Large intestine (tissue), 3 donors: ENCODE measurements at regions not wholly inside any gene's neighbourhood (a gene's known extent, or its start where the extent isn't known, plus 50 kb on each side); places are given as distances from the start of the nearest gene placed in this dataset.

ENCODE experiments used
- DNase-seq, 2 donors: peaks; one replicate each; pipeline versions ENCODE4 v3.0.0 to v3.0.0-alpha.2; 2013
- H3K27ac ChIP-seq: one replicate; pipeline ENCODE4 v1.5.1; 2013; ENCODE audit warnings: low read length
- H3K27me3 ChIP-seq: 2 replicates; pipeline ENCODE4 v1.6.1; 2013; ENCODE audit warnings: low read length; ENCODE audit not compliant: control insufficient read depth, insufficient read depth
- H3K36me3 ChIP-seq: 2 replicates; pipeline ENCODE4 v1.6.1; 2013; ENCODE audit warnings: low read length; ENCODE audit not compliant: control insufficient read depth, insufficient read depth
- H3K4me1 ChIP-seq: one replicate; pipeline ENCODE4 v1.6.1; 2013; ENCODE audit warnings: low read length; ENCODE audit not compliant: control insufficient read depth, insufficient read depth
- H3K4me3 ChIP-seq: one replicate; pipeline ENCODE4 v1.5.1; 2013; ENCODE audit warnings: low read length
- H3K9me3 ChIP-seq: one replicate; pipeline ENCODE4 v1.6.1; 2013; ENCODE audit warnings: mild to moderate bottlenecking, low read depth, low read length, moderate library complexity; ENCODE audit not compliant: control insufficient read depth
- WGBS: methylation state at CpG from one replicate; pipeline ENCODE4 v1.1.5; 2013; ENCODE audit warnings: low lambda C conversion rate; ENCODE audit not compliant: insufficient coverage; 5-methylcytosine and 5-hydroxymethylcytosine counted together

DNA sequence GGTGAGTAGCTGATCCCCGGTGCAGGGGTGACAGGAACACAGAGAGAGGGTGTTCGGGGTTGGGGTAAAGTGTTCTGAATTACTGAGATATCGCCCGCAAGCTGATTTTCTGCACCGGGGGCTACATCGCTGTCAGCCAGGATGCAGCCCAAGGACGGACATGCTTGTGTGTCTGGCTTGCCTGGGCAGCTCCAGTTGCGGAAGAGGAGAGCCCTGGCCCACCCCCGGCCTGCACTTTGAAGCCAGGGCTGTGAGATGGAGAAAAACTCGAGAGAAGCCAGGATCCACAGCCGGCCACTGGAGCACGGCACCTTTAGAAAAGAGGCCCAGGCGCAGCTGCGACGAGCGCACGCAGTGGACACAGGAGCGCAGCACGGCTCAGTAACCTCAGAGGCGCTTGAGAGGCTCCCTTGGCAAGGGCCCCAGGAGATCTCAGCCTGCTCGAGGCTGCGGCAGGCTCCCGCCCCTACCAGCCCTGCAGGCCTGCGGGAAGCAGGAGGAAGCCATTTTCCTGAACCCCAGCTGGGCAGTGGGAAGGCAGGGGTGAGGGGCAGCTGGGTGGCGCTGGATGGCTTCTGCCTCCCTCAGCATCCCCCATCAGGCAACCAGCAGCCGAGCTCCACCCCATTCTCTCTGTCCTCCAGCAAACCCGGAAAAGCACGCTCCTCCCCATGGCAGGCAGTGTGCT is 59.2 kb downstream of the C9orf50 start:
- H3K9me3 ChIP-seq: no peaks in the 10 kb centered on the region
- DNase-seq: no peak
- H3K27ac ChIP-seq: peak overlapping the region; percentile 14
- H3K27me3 ChIP-seq: no peaks in the 10 kb centered on the region
- no peak overlapping the region for H3K4me3 ChIP-seq
- H3K36me3 ChIP-seq: no peaks in the 10 kb centered on the region
- WGBS: no CpG with 5 or more reads among the region's 28 CpGs
- H3K4me1 ChIP-seq: peaks cover 35% of the 10 kb centered on the region

DNA sequence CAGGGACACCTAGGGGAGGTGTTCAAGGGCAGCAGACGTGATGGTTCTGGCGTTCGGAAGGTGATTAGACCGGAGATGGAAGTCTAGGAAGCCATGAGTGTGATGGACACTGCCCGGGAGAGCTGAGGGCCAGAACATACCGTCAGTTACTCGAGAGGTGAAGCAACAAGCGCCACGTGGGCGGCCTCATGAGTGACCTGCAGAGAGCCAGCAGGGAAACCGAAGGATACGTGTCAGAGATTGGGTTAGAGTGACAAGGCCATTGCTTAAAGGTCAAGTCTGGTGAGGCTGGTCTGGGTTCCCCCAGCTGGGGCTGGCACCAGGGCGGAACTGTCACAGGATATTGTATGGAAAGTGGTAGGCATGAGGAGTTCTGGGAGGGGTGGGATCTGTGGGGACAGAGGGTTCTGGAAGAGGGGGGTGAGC is 60.0 kb downstream of the C9orf50 start:
- H3K9me3 ChIP-seq: no peaks in the 10 kb centered on the region
- H3K27me3 ChIP-seq: no peaks in the 10 kb centered on the region
- no CpG with 5 or more reads among the region's 13 CpGs for WGBS
- H3K27ac ChIP-seq: no peak overlapping the region
- no peak for DNase-seq
- no peak overlapping the region for H3K4me3 ChIP-seq
- no peaks in the 10 kb centered on the region for H3K36me3 ChIP-seq
- peaks cover 42% of the 10 kb centered on the region for H3K4me1 ChIP-seq

DNA sequence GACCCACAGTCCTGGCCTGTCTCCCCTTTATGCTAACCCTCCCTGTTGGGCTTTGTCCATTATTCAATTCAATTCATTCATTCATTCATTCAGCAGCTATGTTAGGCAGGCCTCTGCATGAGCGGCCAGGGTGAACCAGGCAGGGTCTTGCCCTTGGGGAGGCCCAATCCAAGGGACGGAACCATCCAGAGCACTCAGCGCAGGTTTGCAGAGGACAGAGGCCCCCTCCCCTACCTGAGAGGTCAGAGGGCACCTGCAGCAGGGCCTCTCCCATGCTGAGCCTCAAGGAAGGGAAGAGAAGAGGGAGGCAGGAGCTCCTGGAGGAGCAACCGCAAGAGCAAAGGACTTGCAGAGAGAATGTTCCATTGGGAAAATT is 61.4 kb downstream of the C9orf50 start:
- Histone ChIP-seq H3K9me3 (no peaks in the 10 kb centered on the region), H3K4me3 (no peak overlapping the region), H3K4me1 (peaks cover 51% of the 10 kb centered on the region), H3K36me3 (no peaks in the 10 kb centered on the region), H3K27ac (peak overlapping the region; percentile 58), H3K27me3 (no peaks in the 10 kb centered on the region)
- DNase-seq: no peak
- no CpG with 5 or more reads among the region's 4 CpGs for WGBS

DNA sequence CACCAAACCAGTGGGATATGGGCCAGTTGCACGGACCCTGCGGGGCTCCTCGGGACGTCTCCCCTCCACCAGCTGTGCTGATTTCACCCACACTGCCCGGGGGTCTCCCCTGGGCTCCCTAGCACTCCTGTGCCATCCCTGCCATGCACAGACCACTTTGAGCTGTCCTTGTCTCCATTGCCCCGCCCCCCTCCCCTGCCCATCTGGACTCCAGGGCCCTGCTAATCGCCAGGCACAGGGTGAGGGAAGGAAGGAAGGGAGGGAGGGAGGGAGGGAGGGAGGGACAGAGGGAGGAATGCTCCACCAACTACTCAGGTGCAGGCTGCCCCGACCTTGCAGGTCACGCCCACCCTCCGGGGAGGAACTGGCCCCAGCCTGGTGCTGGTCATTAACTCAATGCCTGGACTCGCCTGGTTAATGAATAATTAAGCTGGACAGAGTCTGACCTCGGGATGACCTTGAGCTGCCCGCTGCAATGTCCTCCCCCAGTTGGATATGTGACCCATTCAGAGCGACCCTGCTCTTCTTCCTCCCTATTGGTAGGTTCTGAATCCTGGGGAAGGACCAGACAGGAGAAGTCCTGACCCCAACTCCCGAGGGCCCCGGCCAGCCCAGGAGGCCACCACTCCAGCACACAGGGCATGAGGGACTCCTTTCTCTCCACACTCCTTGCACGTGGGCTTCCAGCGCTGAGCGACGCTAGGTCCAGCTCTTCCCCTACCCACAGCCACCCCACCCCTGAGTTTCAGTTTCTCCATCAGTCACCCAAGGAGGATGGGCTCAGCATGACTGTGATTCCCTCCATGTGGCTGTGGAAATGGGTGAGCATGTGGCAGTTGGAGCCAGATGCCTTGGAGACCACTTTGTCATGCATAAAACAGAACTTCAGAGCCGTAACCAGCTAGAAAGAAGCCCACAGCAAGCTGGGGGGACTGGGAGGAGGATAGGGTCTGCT is 62.1 kb downstream of the C9orf50 start:
- H3K27me3 ChIP-seq: no peaks in the 10 kb centered on the region
- no peaks in the 10 kb centered on the region for H3K36me3 ChIP-seq
- peak; percentile 80 to 84 for DNase-seq
- H3K4me3 ChIP-seq: no peak overlapping the region
- peak overlapping the region; percentile 66 for H3K27ac ChIP-seq
- H3K4me1 ChIP-seq: peaks cover 51% of the 10 kb centered on the region
- no peaks in the 10 kb centered on the region for H3K9me3 ChIP-seq
- no CpG with 5 or more reads among the region's 21 CpGs for WGBS

DNA sequence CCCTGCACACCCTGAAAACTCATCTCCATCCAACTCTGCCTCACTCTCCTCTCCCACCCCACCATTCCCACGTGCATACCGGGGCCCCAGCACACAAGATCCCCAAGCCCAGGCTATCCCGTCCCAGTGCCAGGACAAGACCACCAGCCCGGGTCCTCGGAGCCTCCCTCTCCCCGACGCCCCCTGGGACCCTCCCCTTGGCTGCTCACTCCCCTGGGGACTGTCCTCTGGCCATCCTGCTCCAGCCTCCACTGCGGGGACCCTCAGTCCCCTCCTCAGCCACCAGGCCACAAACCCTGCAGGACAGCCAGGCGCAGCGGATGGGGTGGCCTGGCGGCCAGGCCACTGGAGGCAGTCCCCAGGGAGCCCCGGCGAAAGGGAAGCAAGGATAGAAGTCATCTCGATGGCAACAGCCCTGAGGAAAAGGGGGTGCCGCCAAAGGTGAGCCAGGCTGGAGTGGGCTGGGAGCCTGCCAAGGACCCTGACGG is 62.8 kb downstream of the C9orf50 start:
- H3K27me3 ChIP-seq: no peaks in the 10 kb centered on the region
- H3K9me3 ChIP-seq: no peaks in the 10 kb centered on the region
- no peaks in the 10 kb centered on the region for H3K36me3 ChIP-seq
- H3K4me3 ChIP-seq: no peak overlapping the region
- peak overlapping the region; percentile 66 for H3K27ac ChIP-seq
- DNase-seq: no peak
- peaks cover 51% of the 10 kb centered on the region for H3K4me1 ChIP-seq
- no CpG with 5 or more reads among the region's 16 CpGs for WGBS

DNA sequence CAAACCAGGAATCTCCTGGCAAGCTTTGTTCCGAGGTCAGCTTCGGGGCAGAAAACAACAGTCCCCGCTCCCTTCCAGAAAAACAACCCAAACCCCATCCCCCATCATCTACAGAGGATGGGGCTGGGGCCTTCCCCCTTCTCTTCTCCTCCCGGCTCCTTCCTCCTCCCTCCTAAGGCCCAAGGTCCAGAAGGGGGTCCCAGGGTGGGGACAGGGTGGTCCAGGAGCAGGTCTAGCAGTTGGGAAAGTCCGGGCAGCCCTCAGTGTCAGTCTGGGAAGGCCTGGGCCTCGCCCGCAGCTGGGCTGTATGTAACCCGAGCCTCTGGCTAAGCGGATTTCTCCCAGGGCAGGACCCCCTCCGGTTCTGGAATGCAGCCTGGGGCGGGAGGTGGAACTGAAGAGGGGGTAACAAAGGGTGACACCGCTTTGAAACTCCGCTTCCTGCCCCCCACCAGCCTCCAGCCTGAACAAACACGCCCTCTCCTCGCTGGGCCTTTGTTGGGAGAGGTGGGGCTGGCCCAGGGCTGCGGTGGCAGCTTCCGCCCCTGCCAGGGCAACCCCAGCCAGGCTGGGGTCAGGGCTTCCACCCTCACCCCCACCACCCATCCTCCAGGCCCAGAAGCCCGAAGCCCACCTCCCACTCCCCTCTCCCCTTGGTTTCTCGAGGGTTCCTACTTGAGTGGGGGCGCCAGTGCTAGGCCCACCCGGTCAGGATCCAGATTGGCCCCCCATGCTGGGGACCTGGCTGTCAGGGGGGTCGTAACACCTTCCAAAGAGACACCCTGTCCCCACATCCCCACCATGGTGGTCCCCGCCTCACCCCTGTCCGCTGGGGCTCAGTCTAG is 63.5 kb downstream of the C9orf50 start:
- WGBS: 70% methylated on average over 2 of the region's 24 CpGs
- peak overlapping the region; percentile 66 for H3K27ac ChIP-seq

DNA sequence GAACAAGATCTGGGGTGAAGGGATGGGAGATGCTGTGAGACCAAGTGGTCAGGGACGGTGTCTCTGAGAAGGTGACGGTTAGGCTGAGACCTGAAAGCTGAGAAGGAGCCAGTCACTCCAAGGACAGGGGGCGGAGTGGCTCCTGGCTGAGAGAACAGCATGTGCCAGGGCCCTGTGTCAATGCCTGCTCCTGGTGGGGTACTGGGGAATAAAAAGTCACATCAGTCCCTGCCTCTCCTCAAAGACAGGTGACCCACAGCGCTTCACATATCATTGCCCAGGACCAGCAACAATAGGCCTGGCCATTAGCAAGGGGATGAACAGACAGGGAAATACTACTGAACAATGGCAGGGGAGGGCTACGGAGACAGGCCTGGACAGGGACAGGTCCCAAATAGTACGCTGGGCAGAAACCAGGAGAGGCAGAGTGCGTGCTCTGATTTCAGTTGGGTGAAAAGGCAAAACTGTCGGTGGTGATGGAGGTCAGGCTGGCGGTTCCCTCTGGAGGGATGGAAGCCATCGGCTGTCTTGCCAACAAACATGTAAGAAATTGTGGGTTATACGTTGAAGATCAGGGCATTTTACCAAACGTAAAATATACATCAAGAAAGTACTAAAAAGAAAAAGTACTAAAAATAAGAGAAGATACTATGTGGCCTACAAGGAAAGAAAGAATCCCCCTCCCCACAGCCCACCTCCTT is 64.3 kb downstream of the C9orf50 start:
- Histone ChIP-seq H3K4me1 (peaks cover 46% of the 10 kb centered on the region), H3K36me3 (no peaks in the 10 kb centered on the region), H3K4me3 (no peak overlapping the region), H3K9me3 (no peaks in the 10 kb centered on the region), H3K27me3 (peaks cover under 1% of the 10 kb centered on the region), H3K27ac (peak overlapping the region; percentile 66)
- WGBS: 97% methylated on average over 7 of the region's 12 CpGs
- peak in 1 of 2 donors; percentile 1 for DNase-seq

More for the DNA sequence above, 63.5 kb downstream of the C9orf50 start:
- Histone ChIP-seq H3K4me1 (peaks cover 51% of the 10 kb centered on the region), H3K27me3 (no peaks in the 10 kb centered on the region), H3K4me3 (no peak overlapping the region), H3K36me3 (no peaks in the 10 kb centered on the region), H3K9me3 (no peaks in the 10 kb centered on the region)
- peak in 1 of 2 donors; percentile 63 for DNase-seq

DNA sequence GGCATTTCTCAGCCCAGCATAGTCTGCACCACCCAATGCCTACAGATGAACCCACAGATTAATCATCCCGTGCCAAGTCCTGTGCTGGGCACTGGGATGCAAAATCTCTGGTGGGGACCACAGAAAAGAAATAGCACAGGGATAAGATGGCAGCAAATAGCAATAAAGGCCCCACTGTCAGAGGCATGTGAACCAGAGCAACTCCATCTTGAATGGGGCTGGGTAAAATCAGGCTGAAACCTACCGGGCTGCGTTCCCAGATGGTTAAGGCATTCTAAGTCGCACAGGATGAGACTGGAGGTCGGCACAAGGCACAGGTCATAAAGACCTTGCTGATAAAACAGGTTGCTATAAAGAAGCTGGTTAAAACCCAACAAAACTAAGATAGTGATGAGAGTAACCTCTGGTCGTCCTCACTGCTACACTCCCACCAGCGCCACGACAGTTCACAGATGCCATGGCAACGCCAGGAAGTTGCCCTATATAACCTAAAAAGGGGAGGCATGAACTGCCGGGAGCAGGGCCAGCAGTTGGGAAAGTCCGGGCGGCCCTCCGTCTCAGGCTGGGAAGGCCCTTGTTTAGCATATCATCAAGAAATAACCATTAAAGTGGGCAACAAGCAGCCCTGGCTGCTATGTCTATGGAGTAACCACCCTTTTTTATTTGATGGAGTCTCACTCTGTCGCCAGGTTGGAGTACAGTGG is 65.2 kb downstream of the C9orf50 start:
- WGBS: no CpG with 5 or more reads among the region's 14 CpGs
- Histone ChIP-seq H3K27me3 (peaks cover 7% of the 10 kb centered on the region), H3K27ac (no peak overlapping the region), H3K4me1 (peaks cover 47% of the 10 kb centered on the region), H3K4me3 (no peak overlapping the region), H3K36me3 (no peaks in the 10 kb centered on the region), H3K9me3 (no peaks in the 10 kb centered on the region)
- peak in 1 of 2 donors; percentile 51 for DNase-seq

DNA sequence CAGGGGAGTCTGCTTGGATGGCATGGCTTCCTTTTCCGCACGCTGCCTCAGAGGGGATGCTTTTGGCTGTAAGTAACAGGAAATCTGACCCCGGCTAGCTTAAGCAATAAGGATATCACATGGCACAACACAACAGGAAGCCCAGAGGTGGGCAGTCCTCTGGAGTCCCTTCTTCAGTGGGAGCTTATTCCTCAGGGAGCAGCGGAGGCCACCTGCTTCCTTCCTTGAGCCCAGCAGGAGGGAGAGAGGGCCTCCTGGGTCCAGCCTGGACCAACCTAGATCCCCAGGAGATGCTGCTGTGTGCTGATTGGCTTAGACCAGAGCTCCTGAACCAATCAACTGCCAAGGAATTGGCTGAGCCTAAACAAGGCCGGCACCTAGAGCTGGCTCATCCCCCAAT is 66.3 kb downstream of the C9orf50 start:
- no peaks in the 10 kb centered on the region for H3K36me3 ChIP-seq
- no CpG with 5 or more reads among the region's 5 CpGs for WGBS
- no peak for DNase-seq

More for the DNA sequence above, 66.3 kb downstream of the C9orf50 start:
- Histone ChIP-seq H3K27me3 (peaks cover 12% of the 10 kb centered on the region), H3K4me3 (no peak overlapping the region), H3K9me3 (no peaks in the 10 kb centered on the region), H3K4me1 (peaks cover 48% of the 10 kb centered on the region), H3K27ac (no peak overlapping the region)
